ENCODE measurements at regions not wholly inside any gene's neighbourhood (a gene's known extent, or its start where the extent isn't known, plus 50 kb on each side); places are given as distances from the start of the nearest gene placed in this dataset.
A peak's percentile ranks its signal among the peaks of the same experiment; 100 is the strongest.

GRCh38 chr1:90850898-90851710 lies 134.0 kb upstream of the BARHL2 start:
- Histone ChIP-seq H3K27me3 (ENCODE audit: low read depth) (peaks cover 16% of the 10 kb centered on the region), H3K27ac (replicated peaks) (peak overlapping the region; percentile 53), H3K4me3 (peak overlapping the region; percentile 88), H3K36me3 (no peaks in the 10 kb centered on the region), H3K4me1 (peaks cover 20% of the 10 kb centered on the region), H3K9me3 (replicated peaks) (no peaks in the 10 kb centered on the region)
- TF ChIP-seq, protein P1, sequence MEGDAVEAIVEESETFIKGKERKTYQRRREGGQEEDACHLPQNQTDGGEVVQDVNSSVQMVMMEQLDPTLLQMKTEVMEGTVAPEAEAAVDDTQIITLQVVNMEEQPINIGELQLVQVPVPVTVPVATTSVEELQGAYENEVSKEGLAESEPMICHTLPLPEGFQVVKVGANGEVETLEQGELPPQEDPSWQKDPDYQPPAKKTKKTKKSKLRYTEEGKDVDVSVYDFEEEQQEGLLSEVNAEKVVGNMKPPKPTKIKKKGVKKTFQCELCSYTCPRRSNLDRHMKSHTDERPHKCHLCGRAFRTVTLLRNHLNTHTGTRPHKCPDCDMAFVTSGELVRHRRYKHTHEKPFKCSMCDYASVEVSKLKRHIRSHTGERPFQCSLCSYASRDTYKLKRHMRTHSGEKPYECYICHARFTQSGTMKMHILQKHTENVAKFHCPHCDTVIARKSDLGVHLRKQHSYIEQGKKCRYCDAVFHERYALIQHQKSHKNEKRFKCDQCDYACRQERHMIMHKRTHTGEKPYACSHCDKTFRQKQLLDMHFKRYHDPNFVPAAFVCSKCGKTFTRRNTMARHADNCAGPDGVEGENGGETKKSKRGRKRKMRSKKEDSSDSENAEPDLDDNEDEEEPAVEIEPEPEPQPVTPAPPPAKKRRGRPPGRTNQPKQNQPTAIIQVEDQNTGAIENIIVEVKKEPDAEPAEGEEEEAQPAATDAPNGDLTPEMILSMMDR (IDR thresholded peaks at IDR 0.05; ENCODE audit: borderline replicate concordance), result peak; percentile 93
- peak; percentile 82 for DNase-seq
- intact Hi-C loops (cut with micrococcal nuclease), result no loop called here

GRCh38 chr1:90850181-90850897 lies 133.2 kb upstream of the BARHL2 start:
- Histone ChIP-seq H3K4me3 (peak overlapping the region; percentile 88), H3K27ac (replicated peaks) (peak overlapping the region; percentile 53), H3K9me3 (replicated peaks) (no peaks in the 10 kb centered on the region), H3K27me3 (ENCODE audit: low read depth) (peaks cover 8% of the 10 kb centered on the region), H3K36me3 (no peaks in the 10 kb centered on the region), H3K4me1 (peaks cover 20% of the 10 kb centered on the region)
- TF ChIP-seq, protein P1 (IDR thresholded peaks at IDR 0.05; ENCODE audit: borderline replicate concordance), result no peak
- intact Hi-C loops (cut with micrococcal nuclease), result no loop called here
- no peak for DNase-seq

GRCh38 chr1:90841473-90841872 lies 124.4 kb upstream of the BARHL2 start:
- TF ChIP-seq, protein P1 (IDR thresholded peaks at IDR 0.05; ENCODE audit: borderline replicate concordance), result no peak
- H3K27me3 ChIP-seq (ENCODE audit: low read depth), result peaks cover 55% of the 10 kb centered on the region
- intact Hi-C loops (cut with micrococcal nuclease), result no loop called here
- no peaks in the 10 kb centered on the region for H3K9me3 ChIP-seq (replicated peaks)
- H3K4me1 ChIP-seq, result peaks cover 2% of the 10 kb centered on the region
- no peaks in the 10 kb centered on the region for H3K36me3 ChIP-seq
- DNase-seq, result no peak
- no peak overlapping the region for H3K4me3 ChIP-seq
- H3K27ac ChIP-seq (replicated peaks), result no peak overlapping the region

DNA sequence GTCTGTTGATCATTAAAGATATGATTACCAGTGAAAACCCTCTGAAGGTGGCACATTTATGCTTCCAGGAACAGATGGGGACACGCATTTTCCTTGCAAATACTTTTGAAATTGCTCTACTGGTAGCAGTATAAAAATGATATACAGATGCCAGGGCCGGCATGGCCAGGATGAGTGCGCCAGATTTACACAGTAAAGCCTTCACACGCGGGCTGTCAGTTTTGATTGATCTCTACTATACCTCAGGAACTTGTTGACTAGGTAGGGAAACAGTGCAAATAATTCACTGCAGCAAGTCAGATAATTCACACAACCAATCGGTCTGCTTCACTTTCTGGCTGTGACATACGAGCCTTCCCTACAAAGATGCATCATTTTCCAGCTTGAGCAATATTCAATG lies 123.2 kb upstream of the BARHL2 start:
- H3K9me3 ChIP-seq (replicated peaks), result no peaks in the 10 kb centered on the region
- no peak for DNase-seq
- TF ChIP-seq, protein P1 (IDR thresholded peaks at IDR 0.05; ENCODE audit: borderline replicate concordance), result no peak
- H3K4me1 ChIP-seq, result peaks cover 14% of the 10 kb centered on the region
- H3K4me3 ChIP-seq, result no peak overlapping the region
- intact Hi-C loops (cut with micrococcal nuclease), result no loop called here
- H3K36me3 ChIP-seq, result no peaks in the 10 kb centered on the region
- H3K27me3 ChIP-seq (ENCODE audit: low read depth), result peaks cover 67% of the 10 kb centered on the region
- no peak overlapping the region for H3K27ac ChIP-seq (replicated peaks)

- H3K27me3 ChIP-seq (ENCODE audit: low read depth), result peaks cover 77% of the 10 kb centered on the region
- no peak for DNase-seq
- no peak overlapping the region for H3K4me3 ChIP-seq
- peaks cover 22% of the 10 kb centered on the region for H3K4me1 ChIP-seq
- intact Hi-C loops (cut with micrococcal nuclease), result no loop called here
- TF ChIP-seq, protein P1 (IDR thresholded peaks at IDR 0.05; ENCODE audit: borderline replicate concordance), result no peak
- no peaks in the 10 kb centered on the region for H3K9me3 ChIP-seq (replicated peaks)
- no peaks in the 10 kb centered on the region for H3K36me3 ChIP-seq
- H3K27ac ChIP-seq (replicated peaks), result no peak overlapping the region
These were observed 122.2 kb upstream of the BARHL2 start for GRCh38 chr1:90839323-90839722.
